ENCODE measurements at regions not wholly inside any gene's neighbourhood (a gene's known extent, or its start where the extent isn't known, plus 50 kb on each side); places are given as distances from the start of the nearest gene placed in this dataset.

DNA sequence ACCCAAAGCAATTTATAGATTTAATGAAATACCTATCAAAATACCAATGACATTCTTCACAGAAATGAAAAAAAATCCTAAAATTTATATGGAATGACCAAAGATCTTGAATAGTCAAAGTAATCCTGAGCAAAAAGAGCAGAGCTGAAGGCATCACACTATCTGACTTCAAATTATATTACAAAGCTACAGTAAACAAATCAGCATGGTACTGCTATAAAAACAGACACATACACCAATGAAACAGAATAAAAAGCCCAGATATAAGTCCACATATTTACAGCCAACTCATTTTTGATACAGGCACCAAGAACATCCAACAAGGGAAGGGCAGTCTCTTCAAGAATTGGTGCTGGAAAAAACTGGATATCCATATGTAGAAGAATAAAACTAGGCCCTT lies 54.9 kb upstream of the TMEM158 start:
- DNase-seq (ENCODE audit: low read depth, low spot score) (no peak), FAIRE-seq (no peak)
- Histone ChIP-seq H3K27me3 (ENCODE audit: control insufficient read depth in 2 of 2, insufficient read depth in 2 of 2, low read length in 2 of 2) (peaks cover 0 to 3% of the 10 kb centered on the region in 2 experiments), H3K9ac (replicated peaks; ENCODE audit: extremely low read depth, insufficient read depth, low read length) (no peak overlapping the region), H3K9me1 (replicated peaks; ENCODE audit: control insufficient read depth, extremely low read depth, insufficient read depth, low read length) (no peaks in the 10 kb centered on the region), H4K20me1 (replicated peaks; ENCODE audit: control insufficient read depth, extremely low read depth, insufficient read depth, low read length) (no peaks in the 10 kb centered on the region), H3K79me2 (ENCODE audit: control insufficient read depth, insufficient read depth, low read length) (no peaks in the 10 kb centered on the region), H3K27ac (ENCODE audit: insufficient read depth, low read depth, low read length) (no peak overlapping the region), H3K36me3 (ENCODE audit: control insufficient read depth in 2 of 2, extremely low read depth in 1 of 2, insufficient read depth in 2 of 2, low read length in 2 of 2) (no peaks in the 10 kb centered on the region), H2AFZ (ENCODE audit: low read depth, low read length) (no peak overlapping the region), H3K9me3 (replicated peaks; ENCODE audit: control insufficient read depth, insufficient read depth, low read length) (no peaks in the 10 kb centered on the region), H3K4me3 (replicated peaks in 1 of 3; ENCODE audit: insufficient read depth in 1 of 3, low read depth in 1 of 3, low read length in 3 of 3) (no peak overlapping the region), H3K4me1 (ENCODE audit: control insufficient read depth, extremely low read depth, insufficient read depth, low read length) (no peaks in the 10 kb centered on the region), H3K4me2 (ENCODE audit: insufficient read depth, low read length) (no peak overlapping the region)
- TF ChIP-seq FOS (IDR thresholded peaks at IDR 0.05; ENCODE audit: borderline replicate concordance, insufficient read depth, low read length) (no peak), GATA2 (IDR thresholded peaks at IDR 0.05; ENCODE audit: insufficient read depth, insufficient read length, low read depth, low read length) (no peak), POLR2A (IDR thresholded peaks at IDR 0.05; ENCODE audit: low read depth, low read length) (no peak)
- TF ChIP-seq, protein P1, sequence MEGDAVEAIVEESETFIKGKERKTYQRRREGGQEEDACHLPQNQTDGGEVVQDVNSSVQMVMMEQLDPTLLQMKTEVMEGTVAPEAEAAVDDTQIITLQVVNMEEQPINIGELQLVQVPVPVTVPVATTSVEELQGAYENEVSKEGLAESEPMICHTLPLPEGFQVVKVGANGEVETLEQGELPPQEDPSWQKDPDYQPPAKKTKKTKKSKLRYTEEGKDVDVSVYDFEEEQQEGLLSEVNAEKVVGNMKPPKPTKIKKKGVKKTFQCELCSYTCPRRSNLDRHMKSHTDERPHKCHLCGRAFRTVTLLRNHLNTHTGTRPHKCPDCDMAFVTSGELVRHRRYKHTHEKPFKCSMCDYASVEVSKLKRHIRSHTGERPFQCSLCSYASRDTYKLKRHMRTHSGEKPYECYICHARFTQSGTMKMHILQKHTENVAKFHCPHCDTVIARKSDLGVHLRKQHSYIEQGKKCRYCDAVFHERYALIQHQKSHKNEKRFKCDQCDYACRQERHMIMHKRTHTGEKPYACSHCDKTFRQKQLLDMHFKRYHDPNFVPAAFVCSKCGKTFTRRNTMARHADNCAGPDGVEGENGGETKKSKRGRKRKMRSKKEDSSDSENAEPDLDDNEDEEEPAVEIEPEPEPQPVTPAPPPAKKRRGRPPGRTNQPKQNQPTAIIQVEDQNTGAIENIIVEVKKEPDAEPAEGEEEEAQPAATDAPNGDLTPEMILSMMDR (IDR thresholded peaks at IDR 0.05; ENCODE audit: extremely low read depth in 1 of 2, insufficient read depth in 1 of 2, low read depth in 1 of 2, low read length in 2 of 2), result no peak
- no TSS peak for BruUV-seq (replicated peaks)
- intact Hi-C loops (cut with micrococcal nuclease) (no loop called here), dilution Hi-C loops (cut with MboI; ENCODE audit: extremely low pct_ligation_motif_present, low sequenced_read_pairs) (no loop called here)
- POLR2A ChIA-PET, result no interaction called here
- CTCF ChIA-PET, result no interaction called here

DNA sequence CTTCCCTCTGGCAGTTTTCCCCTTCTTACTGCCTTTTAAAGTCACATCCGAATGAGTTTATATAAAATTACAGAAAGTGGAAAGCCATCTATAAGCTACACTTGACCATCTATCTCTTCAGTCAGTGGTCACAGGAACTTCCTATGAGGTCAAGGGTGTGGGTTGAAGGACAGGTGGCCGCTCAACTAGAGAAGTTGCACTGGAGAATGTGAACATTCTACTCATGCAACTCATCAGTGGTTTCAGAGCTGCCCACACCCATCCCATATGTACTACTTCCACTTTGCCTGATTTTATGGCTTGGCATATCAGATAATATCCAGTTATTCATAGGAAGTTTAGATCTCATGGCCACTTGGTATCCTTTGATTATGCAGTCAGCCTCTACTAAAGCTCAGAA lies 57.4 kb upstream of the TMEM158 start:
- no peak for FAIRE-seq
- H2AFZ ChIP-seq (ENCODE audit: low read depth, low read length), result no peak overlapping the region
- TF ChIP-seq EZH2 (IDR thresholded peaks at IDR 0.05; ENCODE audit: borderline replicate concordance, low read depth, low read length, severe bottlenecking) (no peak), MYC (IDR thresholded peaks at IDR 0.05; ENCODE audit: low read depth, low read length) (no peak), POLR2AphosphoS5 (IDR thresholded peaks at IDR 0.05; ENCODE audit: insufficient read depth, low read depth, low read length) (no peak), POLR2A (IDR thresholded peaks at IDR 0.05; ENCODE audit: low read depth, low read length) (no peak), FOS (IDR thresholded peaks at IDR 0.05; ENCODE audit: borderline replicate concordance, insufficient read depth, low read length) (no peak), GATA2 (IDR thresholded peaks at IDR 0.05; ENCODE audit: insufficient read depth, insufficient read length, low read depth, low read length) (no peak), JUN (IDR thresholded peaks at IDR 0.05; ENCODE audit: borderline replicate concordance, insufficient read depth, insufficient read length, low read depth) (no peak)
- TF ChIP-seq, protein P1 (IDR thresholded peaks at IDR 0.05; ENCODE audit: extremely low read depth in 1 of 2, insufficient read depth in 1 of 2, low read depth in 1 of 2, low read length in 2 of 2), result no peak
- TF ChIP-seq, protein P2, sequence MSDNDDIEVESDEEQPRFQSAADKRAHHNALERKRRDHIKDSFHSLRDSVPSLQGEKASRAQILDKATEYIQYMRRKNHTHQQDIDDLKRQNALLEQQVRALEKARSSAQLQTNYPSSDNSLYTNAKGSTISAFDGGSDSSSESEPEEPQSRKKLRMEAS (IDR thresholded peaks at IDR 0.05; ENCODE audit: insufficient read depth, insufficient read length), result no peak
- dilution Hi-C loops (cut with MboI; ENCODE audit: extremely low pct_ligation_motif_present, low sequenced_read_pairs) (no loop called here), intact Hi-C loops (cut with micrococcal nuclease) (no loop called here)
- no peaks in the 10 kb centered on the region for H3K4me1 ChIP-seq (ENCODE audit: control insufficient read depth, extremely low read depth, insufficient read depth, low read length)
- H3K36me3 ChIP-seq (ENCODE audit: control insufficient read depth in 2 of 2, extremely low read depth in 1 of 2, insufficient read depth in 2 of 2, low read length in 2 of 2), result no peaks in the 10 kb centered on the region
- CTCF ChIA-PET, result no interaction called here
- H3K9me1 ChIP-seq (replicated peaks; ENCODE audit: control insufficient read depth, extremely low read depth, insufficient read depth, low read length), result no peaks in the 10 kb centered on the region
- BruUV-seq (replicated peaks), result no TSS peak
- H4K20me1 ChIP-seq (replicated peaks; ENCODE audit: control insufficient read depth, extremely low read depth, insufficient read depth, low read length), result no peaks in the 10 kb centered on the region
- POLR2A ChIA-PET, result interaction anchor here (0.6 kb wide), 1 partner anchor 1904 kb away, joined by 5 read pairs; no protein-coding TSS in a partner anchor
- no peaks in the 10 kb centered on the region for H3K9me3 ChIP-seq (replicated peaks; ENCODE audit: control insufficient read depth, insufficient read depth, low read length)
- no peak for DNase-seq (ENCODE audit: low read depth, low spot score)
- H3K4me2 ChIP-seq (ENCODE audit: insufficient read depth, low read length), result no peak overlapping the region
- H3K79me2 ChIP-seq (ENCODE audit: control insufficient read depth, insufficient read depth, low read length), result no peaks in the 10 kb centered on the region
- peaks cover 0 to 4% of the 10 kb centered on the region in 2 experiments for H3K27me3 ChIP-seq (ENCODE audit: control insufficient read depth in 2 of 2, insufficient read depth in 2 of 2, low read length in 2 of 2)
- H3K27ac ChIP-seq (ENCODE audit: insufficient read depth, low read depth, low read length), result no peak overlapping the region
- no peak overlapping the region for H3K4me3 ChIP-seq (replicated peaks in 1 of 3; ENCODE audit: insufficient read depth in 1 of 3, low read depth in 1 of 3, low read length in 3 of 3)
- H3K9ac ChIP-seq (replicated peaks; ENCODE audit: extremely low read depth, insufficient read depth, low read length), result no peak overlapping the region
